ENCODE measurements at regions not wholly inside any gene's neighbourhood (a gene's known extent, or its start where the extent isn't known, plus 50 kb on each side); places are given as distances from the start of the nearest gene placed in this dataset.

DNA sequence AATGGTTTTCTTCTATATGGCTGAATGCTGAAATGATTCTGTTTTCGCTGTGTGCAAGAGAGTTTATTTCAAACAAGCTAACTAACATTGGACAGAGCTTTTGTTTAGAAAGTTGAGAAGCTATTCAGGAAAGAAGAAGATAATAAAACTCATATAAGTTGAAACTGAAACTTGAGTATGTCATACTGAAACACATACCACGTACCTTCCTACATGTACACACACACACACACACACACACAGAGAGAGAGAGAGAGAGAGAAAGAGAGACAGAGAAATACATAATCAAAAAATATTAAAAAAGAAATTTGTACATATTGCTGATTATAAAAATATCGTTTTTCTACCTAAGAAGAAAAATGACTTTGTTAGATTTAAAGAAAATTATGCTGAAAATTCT lies 561.9 kb upstream of the KCND2 start:
- Histone ChIP-seq H3K27ac (no peak overlapping the region), H3K36me3 (no peaks in the 10 kb centered on the region), H3K4me1 (no peaks in the 10 kb centered on the region), H3K4me3 (no peak overlapping the region), H3K9me3 (no peaks in the 10 kb centered on the region), H3K27me3 (no peaks in the 10 kb centered on the region)
- TF ChIP-seq POLR2AphosphoS5 (IDR thresholded peaks at IDR 0.05) (no peak), CTCF (IDR thresholded peaks at IDR 0.05) (no peak), POLR2A (IDR thresholded peaks at IDR 0.05) (no peak)
- no peak for DNase-seq (ENCODE audit: low spot score in 2 of 2)
- intact Hi-C loops (cut with DNase I; ENCODE audit: low total_unique reads): no loop called here

- DNase-seq (ENCODE audit: low spot score in 2 of 2): no peak
- intact Hi-C loops (cut with DNase I; ENCODE audit: low total_unique reads): no loop called here
- no peak overlapping the region for H3K27ac ChIP-seq
Observed at GRCh38 chr7:119712886-119713462, 560.0 kb upstream of the KCND2 start.

GRCh38 chr7:119713606-119714005 lies 559.4 kb upstream of the KCND2 start:
- intact Hi-C loops (cut with DNase I; ENCODE audit: low total_unique reads): no loop called here
- no peak for TF ChIP-seq POLR2AphosphoS5 (IDR thresholded peaks at IDR 0.05)
- no peak for TF ChIP-seq CTCF (IDR thresholded peaks at IDR 0.05)
- Histone ChIP-seq H3K27ac (no peak overlapping the region), H3K9me3 (no peaks in the 10 kb centered on the region), H3K27me3 (no peaks in the 10 kb centered on the region), H3K4me3 (no peak overlapping the region), H3K36me3 (no peaks in the 10 kb centered on the region), H3K4me1 (no peaks in the 10 kb centered on the region)
- no peak for DNase-seq (ENCODE audit: low spot score in 2 of 2)

More at GRCh38 chr7:119712886-119713462, 560.0 kb upstream of the KCND2 start:
- no peaks in the 10 kb centered on the region for H3K36me3 ChIP-seq
- H3K9me3 ChIP-seq: no peaks in the 10 kb centered on the region
- TF ChIP-seq POLR2AphosphoS5 (IDR thresholded peaks at IDR 0.05) (no peak), CTCF (IDR thresholded peaks at IDR 0.05) (no peak), POLR2A (IDR thresholded peaks at IDR 0.05) (no peak)
- H3K27me3 ChIP-seq: no peaks in the 10 kb centered on the region
- H3K4me1 ChIP-seq: no peaks in the 10 kb centered on the region
- no peak overlapping the region for H3K4me3 ChIP-seq

DNA sequence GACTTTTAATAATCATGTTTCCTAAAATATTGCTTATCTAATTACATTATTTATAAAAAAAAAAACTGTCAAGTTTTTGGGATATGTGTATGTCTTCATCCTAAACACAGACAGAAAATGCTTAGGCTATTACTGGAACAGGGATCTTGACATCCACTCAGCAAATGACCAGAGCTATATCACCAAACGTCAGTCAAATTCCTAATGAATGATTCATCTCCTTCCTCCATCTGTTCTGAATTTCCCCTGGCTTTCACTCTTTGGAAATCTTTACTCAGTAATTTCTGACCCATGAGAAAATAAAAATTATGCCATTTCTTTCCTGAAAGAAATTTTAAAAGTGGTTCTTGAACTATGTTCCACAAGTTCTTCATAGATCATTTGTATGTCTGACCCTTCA lies 552.4 kb upstream of the KCND2 start:
- Histone ChIP-seq H3K9me3 (no peaks in the 10 kb centered on the region), H3K4me3 (no peak overlapping the region), H3K27ac (no peak overlapping the region), H3K4me1 (no peaks in the 10 kb centered on the region), H3K36me3 (no peaks in the 10 kb centered on the region), H3K27me3 (no peaks in the 10 kb centered on the region)
- DNase-seq (ENCODE audit: low spot score in 2 of 2): no peak
- TF ChIP-seq POLR2A (IDR thresholded peaks at IDR 0.05) (no peak), CTCF (IDR thresholded peaks at IDR 0.05) (no peak), POLR2AphosphoS5 (IDR thresholded peaks at IDR 0.05) (no peak)
- intact Hi-C loops (cut with DNase I; ENCODE audit: low total_unique reads): no loop called here

GRCh38 chr7:119724041-119724792 lies 548.8 kb upstream of the KCND2 start:
- no peaks in the 10 kb centered on the region for H3K4me1 ChIP-seq
- no peaks in the 10 kb centered on the region for H3K36me3 ChIP-seq
- TF ChIP-seq CTCF (IDR thresholded peaks at IDR 0.05) (no peak), POLR2A (IDR thresholded peaks at IDR 0.05) (no peak), POLR2AphosphoS5 (IDR thresholded peaks at IDR 0.05) (no peak)
- no peaks in the 10 kb centered on the region for H3K27me3 ChIP-seq
- H3K27ac ChIP-seq: no peak overlapping the region
- no peak overlapping the region for H3K4me3 ChIP-seq
- intact Hi-C loops (cut with DNase I; ENCODE audit: low total_unique reads): no loop called here
- no peak for DNase-seq (ENCODE audit: low spot score in 2 of 2)
- no peaks in the 10 kb centered on the region for H3K9me3 ChIP-seq

Measured in breast epithelium (tissue), 4 donors.